PC-3 (cell line): ENCODE measurements at regions not wholly inside any gene's neighbourhood (a gene's known extent, or its start where the extent isn't known, plus 50 kb on each side); places are given as distances from the start of the nearest gene placed in this dataset.

Experiments
- ATAC-seq: fragments of 200-7000 bp; cut with Tn5 transposase; 2 replicates; pipeline ENCODE4 v1.9.1; 2020; ENCODE audit warnings: mild to moderate bottlenecking, moderate library complexity
- BruUV-seq: library from RNA; stranded (reverse); fragments of 400-500 nt; replicated peaks from 2 replicates; lab custom pipeline; 2021; lab: Mats Ljungman, UMichigan
- CTCF ChIA-PET: fragments of 300-600 bp; sonication (Branson Sonifier 250); formaldehyde crosslinking; loops from one replicate; lab custom pipeline; 2022; ENCODE audit warnings: antibody characterized with exemption; lab: Charles Lee
- POLR2A ChIA-PET: fragments of 300-600 bp; sonication (Branson Sonifier 250); formaldehyde crosslinking; loops from one replicate; lab custom pipeline; 2022; ENCODE audit warnings: antibody characterized with exemption; ENCODE audit not compliant: unreplicated experiment; lab: Charles Lee
- DNase-seq: peaks from one replicate; pipeline ENCODE4 v3.0.0-alpha.2; 2015
- H2AFZ ChIP-seq: fragments of 300-600 bp; sonication (generic); 2 replicates; pipeline ENCODE4 v1.6.0; 2016; ENCODE audit warnings: antibody characterized with exemption, low read length
- H3F3A ChIP-seq: fragments of 300-600 bp; sonication (generic); one replicate; pipeline ENCODE4 v1.6.0; 2017; ENCODE audit warnings: antibody characterized with exemption, low read length, control low read depth, mild to moderate bottlenecking; ENCODE audit not compliant: unreplicated experiment
- H3K27ac ChIP-seq: fragments of 300-600 bp; sonication (generic); 2 replicates; pipeline ENCODE4 v1.5.1; 2016; ENCODE audit warnings: mild to moderate bottlenecking, low read length
- H3K27me3 ChIP-seq: fragments of 300-600 bp; sonication (generic); 2 replicates; pipeline ENCODE4 v1.6.1; 2016; ENCODE audit warnings: low read length, mixed read lengths
- H3K36me3 ChIP-seq: fragments of 300-600 bp; sonication (generic); 2 replicates; pipeline ENCODE4 v1.6.1; 2016; ENCODE audit warnings: low read depth, mixed run types, low read length, mixed read lengths
- H3K4me1 ChIP-seq: fragments of 300-600 bp; sonication (generic); 2 replicates; pipeline ENCODE4 v1.5.1; 2016; ENCODE audit warnings: low read length; ENCODE audit not compliant: insufficient read depth
- H3K4me2 ChIP-seq: fragments of 300-600 bp; sonication (generic); 2 replicates; pipeline ENCODE4 v1.6.0; 2016; ENCODE audit warnings: low read length
- H3K4me3 ChIP-seq: fragments of 300-600 bp; sonication (generic); 2 replicates; pipeline ENCODE4 v1.5.1; 2016; ENCODE audit warnings: mild to moderate bottlenecking, low read length, mixed read lengths
- H3K79me2 ChIP-seq: fragments of 300-600 bp; sonication (generic); 2 replicates; pipeline ENCODE4 v1.6.1; 2017; ENCODE audit warnings: low read length, mixed read lengths
- H3K9ac ChIP-seq: fragments of 300-600 bp; sonication (generic); 2 replicates; pipeline ENCODE4 v1.6.0; 2016; ENCODE audit warnings: mild to moderate bottlenecking, low read length
- H3K9me2 ChIP-seq: fragments of 300-600 bp; sonication (generic); replicated peaks from 2 replicates; pipeline ENCODE4 v1.6.1; 2016; ENCODE audit warnings: mixed run types, low read length, mixed read lengths
- H3K9me3 ChIP-seq: fragments of 300-600 bp; sonication (generic); 2 replicates; pipeline ENCODE4 v1.6.1; 2016; ENCODE audit warnings: low read length, mixed read lengths
- H4K20me1 ChIP-seq: fragments of 300-600 bp; sonication (generic); 2 replicates; pipeline ENCODE4 v1.6.1; 2016; ENCODE audit warnings: low read length, mixed read lengths
- CTCF ChIP-seq: fragments of 300-600 bp; sonication (generic); conservative IDR thresholded peaks from 2 replicates; pipeline ENCODE4 v1.5.1; 2017; ENCODE audit warnings: antibody characterized with exemption, low read depth, mild to moderate bottlenecking, low read length
- EZH2 ChIP-seq: fragments of 300-600 bp; sonication (generic); IDR thresholded peaks from one replicate; pipeline ENCODE4 v1.6.1; 2017; ENCODE audit warnings: antibody characterized with exemption, mild to moderate bottlenecking, low read length; ENCODE audit not compliant: unreplicated experiment
- EZH2phosphoT487 ChIP-seq: fragments of 300-600 bp; sonication (generic); IDR thresholded peaks from 2 replicates; pipeline ENCODE4 v1.6.1; 2018; ENCODE audit warnings: mild to moderate bottlenecking, antibody characterized with exemption, low read length, borderline replicate concordance
- intact Hi-C: fragments of 100-400 bp; cut with micrococcal nuclease; formaldehyde crosslinking; loops from 2 replicates; pipeline ENCODE4 v1.9.0; 2023

- Histone ChIP-seq H3F3A (no peaks in the 10 kb centered on the region), H2AFZ (no peak overlapping the region), H3K9me3 (no peaks in the 10 kb centered on the region), H3K4me3 (no peak overlapping the region), H3K4me2 (no peak overlapping the region), H3K9me2 (no peaks in the 10 kb centered on the region), H3K4me1 (no peaks in the 10 kb centered on the region), H3K27ac (no peak overlapping the region), H3K9ac (no peak overlapping the region), H4K20me1 (no peaks in the 10 kb centered on the region), H3K36me3 (no peaks in the 10 kb centered on the region), H3K27me3 (peaks cover 22% of the 10 kb centered on the region), H3K79me2 (no peaks in the 10 kb centered on the region)
- no peak for TF ChIP-seq EZH2
- no peak for TF ChIP-seq CTCF
- no peak for TF ChIP-seq EZH2phosphoT487
- DNase-seq (no peak), ATAC-seq (no peak)
- ChIA-PET POLR2A (no interaction called here), CTCF (no interaction called here)
- no TSS peak for BruUV-seq
- intact Hi-C loops: no loop called here
These were observed 79.4 kb upstream of the COL11A1 start for GRCh38 chr1:103187673-103188072.

DNA sequence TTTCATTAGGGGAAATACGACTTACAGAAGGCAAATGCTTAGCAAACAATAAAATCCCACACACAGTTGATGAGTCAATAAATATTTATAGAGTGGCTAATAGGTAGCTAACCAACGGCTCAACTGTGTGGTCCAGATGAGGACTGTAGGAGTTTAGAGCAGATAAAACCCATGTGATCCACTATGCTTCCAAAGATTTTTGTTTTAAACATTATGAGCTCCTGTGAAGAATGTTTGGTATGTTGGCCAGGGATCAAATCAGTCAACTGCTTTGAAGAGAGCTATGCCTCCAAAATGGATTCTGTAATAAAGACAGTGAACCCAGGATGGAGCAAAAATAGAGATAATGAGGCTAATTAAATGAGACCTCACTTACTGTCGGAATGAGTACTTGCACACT is 72.3 kb upstream of the COL11A1 start:
- Histone ChIP-seq H3K27ac (no peak overlapping the region), H3K9me2 (no peaks in the 10 kb centered on the region), H3F3A (no peaks in the 10 kb centered on the region), H2AFZ (no peak overlapping the region), H4K20me1 (no peaks in the 10 kb centered on the region), H3K9ac (no peak overlapping the region), H3K9me3 (no peaks in the 10 kb centered on the region), H3K36me3 (no peaks in the 10 kb centered on the region), H3K4me1 (no peaks in the 10 kb centered on the region), H3K4me3 (no peak overlapping the region), H3K4me2 (no peak overlapping the region), H3K27me3 (peaks cover 8% of the 10 kb centered on the region; the same call in 1 of the 2 replicates), H3K79me2 (no peaks in the 10 kb centered on the region)
- POLR2A ChIA-PET: no interaction called here
- no TSS peak for BruUV-seq
- TF ChIP-seq EZH2phosphoT487: no peak
- no peak for TF ChIP-seq EZH2
- no peak for TF ChIP-seq CTCF
- intact Hi-C loops: no loop called here
- ATAC-seq: no peak
- DNase-seq: peak; percentile 33
- CTCF ChIA-PET: no interaction called here

DNA sequence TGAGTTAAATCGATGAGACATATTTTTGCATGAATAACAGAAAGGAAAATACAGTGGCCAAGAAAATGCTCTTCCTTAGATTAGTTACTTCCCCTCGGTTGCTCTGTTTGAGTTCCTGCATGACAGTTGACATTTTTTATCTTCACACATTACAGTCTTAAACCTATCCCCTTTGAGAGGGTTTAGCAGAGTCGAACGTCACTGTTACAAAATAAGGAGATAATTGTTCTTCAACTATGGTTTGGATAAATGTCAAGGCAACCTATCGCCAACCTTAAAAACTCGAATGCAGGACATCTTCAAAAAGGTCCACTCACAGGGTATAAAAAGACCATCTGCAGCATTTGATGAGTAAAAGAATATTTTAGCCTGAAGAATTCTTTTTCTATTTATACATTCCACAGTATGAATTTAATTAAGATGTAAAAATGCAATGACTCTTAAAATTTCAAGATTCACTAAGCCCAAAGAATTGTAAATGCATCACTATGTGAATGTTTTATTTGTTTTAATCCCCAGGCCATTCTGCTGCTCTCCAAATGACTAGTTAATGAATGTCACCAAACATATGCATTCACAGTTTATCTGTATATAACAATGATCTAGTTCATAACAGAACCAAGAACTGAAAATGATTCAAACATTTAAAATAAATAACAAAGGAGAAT is 68.9 kb upstream of the COL11A1 start:
- H2AFZ ChIP-seq: no peak overlapping the region

More for the DNA sequence above, 68.9 kb upstream of the COL11A1 start:
- DNase-seq: no peak
- ATAC-seq: no peak
- H3K4me3 ChIP-seq: no peak overlapping the region
- no TSS peak for BruUV-seq
- no peaks in the 10 kb centered on the region for H3K9me3 ChIP-seq
- ChIA-PET POLR2A (no interaction called here), CTCF (no interaction called here)
- no peak overlapping the region for H3K4me2 ChIP-seq
- H3K9ac ChIP-seq: no peak overlapping the region
- intact Hi-C loops: no loop called here
- H4K20me1 ChIP-seq: no peaks in the 10 kb centered on the region
- no peaks in the 10 kb centered on the region for H3K79me2 ChIP-seq
- H3K4me1 ChIP-seq: no peaks in the 10 kb centered on the region
- no peaks in the 10 kb centered on the region for H3F3A ChIP-seq
- no peaks in the 10 kb centered on the region for H3K9me2 ChIP-seq
- TF ChIP-seq EZH2 (no peak), EZH2phosphoT487 (no peak), CTCF (no peak)
- no peak overlapping the region for H3K27ac ChIP-seq
- H3K36me3 ChIP-seq: no peaks in the 10 kb centered on the region
- H3K27me3 ChIP-seq: peaks cover 14% of the 10 kb centered on the region
